ENCODE measurements at regions not wholly inside any gene's neighbourhood (a gene's known extent, or its start where the extent isn't known, plus 50 kb on each side); places are given as distances from the start of the nearest gene placed in this dataset.

- no peak for DNase-seq (ENCODE audit: low spot score)
- Histone ChIP-seq H3K27ac (ENCODE audit: low read depth) (no peak overlapping the region), H3K36me3 (ENCODE audit: insufficient read depth) (no peaks in the 10 kb centered on the region), H3K9me2 (ENCODE audit: insufficient read depth) (no peaks in the 10 kb centered on the region), H4K20me1 (replicated peaks; ENCODE audit: insufficient read depth) (no peaks in the 10 kb centered on the region), H3F3A (replicated peaks; ENCODE audit: low read depth) (no peaks in the 10 kb centered on the region), H3K4me2 (no peak overlapping the region), H2AFZ (no peak overlapping the region), H3K79me2 (replicated peaks; ENCODE audit: insufficient read depth) (no peaks in the 10 kb centered on the region), H3K4me1 (ENCODE audit: insufficient read depth) (peaks cover 32% of the 10 kb centered on the region), H3K27me3 (ENCODE audit: insufficient read depth) (no peaks in the 10 kb centered on the region), H3K4me3 (no peak overlapping the region)
- H3K9me3 Mint-ChIP-seq, result no peaks in the 10 kb centered on the region; the same call in 1 of the 3 replicates
- ATAC-seq, result no peak
- no peaks in the 10 kb centered on the region for H3K36me3 Mint-ChIP-seq (ENCODE audit: low read depth)
- no peak for TF ChIP-seq ZNF331 (CRISPR knock-in tag; IDR thresholded peaks at IDR 0.05; ENCODE audit: low read depth)
- no peak for TF ChIP-seq ETS1 (IDR thresholded peaks at IDR 0.05)
- TF ChIP-seq, protein P1, sequence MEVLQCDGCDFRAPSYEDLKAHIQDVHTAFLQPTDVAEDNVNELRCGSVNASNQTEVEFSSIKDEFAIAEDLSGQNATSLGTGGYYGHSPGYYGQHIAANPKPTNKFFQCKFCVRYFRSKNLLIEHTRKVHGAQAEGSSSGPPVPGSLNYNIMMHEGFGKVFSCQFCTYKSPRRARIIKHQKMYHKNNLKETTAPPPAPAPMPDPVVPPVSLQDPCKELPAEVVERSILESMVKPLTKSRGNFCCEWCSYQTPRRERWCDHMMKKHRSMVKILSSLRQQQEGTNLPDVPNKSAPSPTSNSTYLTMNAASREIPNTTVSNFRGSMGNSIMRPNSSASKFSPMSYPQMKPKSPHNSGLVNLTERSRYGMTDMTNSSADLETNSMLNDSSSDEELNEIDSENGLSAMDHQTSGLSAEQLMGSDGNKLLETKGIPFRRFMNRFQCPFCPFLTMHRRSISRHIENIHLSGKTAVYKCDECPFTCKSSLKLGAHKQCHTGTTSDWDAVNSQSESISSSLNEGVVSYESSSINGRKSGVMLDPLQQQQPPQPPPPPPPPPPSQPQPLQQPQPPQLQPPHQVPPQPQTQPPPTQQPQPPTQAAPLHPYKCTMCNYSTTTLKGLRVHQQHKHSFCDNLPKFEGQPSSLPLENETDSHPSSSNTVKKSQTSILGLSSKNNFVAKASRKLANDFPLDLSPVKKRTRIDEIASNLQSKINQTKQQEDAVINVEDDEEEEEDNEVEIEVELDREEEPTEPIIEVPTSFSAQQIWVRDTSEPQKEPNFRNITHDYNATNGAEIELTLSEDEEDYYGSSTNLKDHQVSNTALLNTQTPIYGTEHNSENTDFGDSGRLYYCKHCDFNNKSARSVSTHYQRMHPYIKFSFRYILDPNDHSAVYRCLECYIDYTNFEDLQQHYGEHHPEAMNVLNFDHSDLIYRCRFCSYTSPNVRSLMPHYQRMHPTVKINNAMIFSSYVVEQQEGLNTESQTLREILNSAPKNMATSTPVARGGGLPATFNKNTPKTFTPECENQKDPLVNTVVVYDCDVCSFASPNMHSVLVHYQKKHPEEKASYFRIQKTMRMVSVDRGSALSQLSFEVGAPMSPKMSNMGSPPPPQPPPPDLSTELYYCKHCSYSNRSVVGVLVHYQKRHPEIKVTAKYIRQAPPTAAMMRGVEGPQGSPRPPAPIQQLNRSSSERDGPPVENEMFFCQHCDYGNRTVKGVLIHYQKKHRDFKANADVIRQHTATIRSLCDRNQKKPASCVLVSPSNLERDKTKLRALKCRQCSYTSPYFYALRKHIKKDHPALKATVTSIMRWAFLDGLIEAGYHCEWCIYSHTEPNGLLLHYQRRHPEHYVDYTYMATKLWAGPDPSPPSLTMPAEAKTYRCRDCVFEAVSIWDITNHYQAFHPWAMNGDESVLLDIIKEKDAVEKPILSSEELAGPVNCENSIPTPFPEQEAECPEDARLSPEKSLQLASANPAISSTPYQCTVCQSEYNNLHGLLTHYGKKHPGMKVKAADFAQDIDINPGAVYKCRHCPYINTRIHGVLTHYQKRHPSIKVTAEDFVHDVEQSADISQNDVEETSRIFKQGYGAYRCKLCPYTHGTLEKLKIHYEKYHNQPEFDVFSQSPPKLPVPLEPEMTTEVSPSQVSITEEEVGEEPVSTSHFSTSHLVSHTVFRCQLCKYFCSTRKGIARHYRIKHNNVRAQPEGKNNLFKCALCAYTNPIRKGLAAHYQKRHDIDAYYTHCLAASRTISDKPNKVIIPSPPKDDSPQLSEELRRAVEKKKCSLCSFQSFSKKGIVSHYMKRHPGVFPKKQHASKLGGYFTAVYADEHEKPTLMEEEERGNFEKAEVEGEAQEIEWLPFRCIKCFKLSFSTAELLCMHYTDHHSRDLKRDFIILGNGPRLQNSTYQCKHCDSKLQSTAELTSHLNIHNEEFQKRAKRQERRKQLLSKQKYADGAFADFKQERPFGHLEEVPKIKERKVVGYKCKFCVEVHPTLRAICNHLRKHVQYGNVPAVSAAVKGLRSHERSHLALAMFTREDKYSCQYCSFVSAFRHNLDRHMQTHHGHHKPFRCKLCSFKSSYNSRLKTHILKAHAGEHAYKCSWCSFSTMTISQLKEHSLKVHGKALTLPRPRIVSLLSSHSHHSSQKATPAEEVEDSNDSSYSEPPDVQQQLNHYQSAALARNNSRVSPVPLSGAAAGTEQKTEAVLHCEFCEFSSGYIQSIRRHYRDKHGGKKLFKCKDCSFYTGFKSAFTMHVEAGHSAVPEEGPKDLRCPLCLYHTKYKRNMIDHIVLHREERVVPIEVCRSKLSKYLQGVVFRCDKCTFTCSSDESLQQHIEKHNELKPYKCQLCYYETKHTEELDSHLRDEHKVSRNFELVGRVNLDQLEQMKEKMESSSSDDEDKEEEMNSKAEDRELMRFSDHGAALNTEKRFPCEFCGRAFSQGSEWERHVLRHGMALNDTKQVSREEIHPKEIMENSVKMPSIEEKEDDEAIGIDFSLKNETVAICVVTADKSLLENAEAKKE (CRISPR knock-in tag; IDR thresholded peaks at IDR 0.05), result no peak
- no peak for TF ChIP-seq CTCF (conservative IDR thresholded peaks at IDR 0.05; ENCODE audit: low read depth in 2 of 2)
- TF ChIP-seq EZH2phosphoT487 (IDR thresholded peaks at IDR 0.05; ENCODE audit: unreplicated experiment), result no peak
- no peak for TF ChIP-seq JUNB (IDR thresholded peaks at IDR 0.05; ENCODE audit: unreplicated experiment)
- TF ChIP-seq STAT1 (IDR thresholded peaks at IDR 0.05; ENCODE audit: unreplicated experiment), result no peak
- TF ChIP-seq NANOG (IDR thresholded peaks at IDR 0.05; ENCODE audit: borderline replicate concordance), result no peak
- no peak for TF ChIP-seq EZH2 (IDR thresholded peaks at IDR 0.05; ENCODE audit: low read depth, unreplicated experiment)
- TF ChIP-seq, protein P2, sequence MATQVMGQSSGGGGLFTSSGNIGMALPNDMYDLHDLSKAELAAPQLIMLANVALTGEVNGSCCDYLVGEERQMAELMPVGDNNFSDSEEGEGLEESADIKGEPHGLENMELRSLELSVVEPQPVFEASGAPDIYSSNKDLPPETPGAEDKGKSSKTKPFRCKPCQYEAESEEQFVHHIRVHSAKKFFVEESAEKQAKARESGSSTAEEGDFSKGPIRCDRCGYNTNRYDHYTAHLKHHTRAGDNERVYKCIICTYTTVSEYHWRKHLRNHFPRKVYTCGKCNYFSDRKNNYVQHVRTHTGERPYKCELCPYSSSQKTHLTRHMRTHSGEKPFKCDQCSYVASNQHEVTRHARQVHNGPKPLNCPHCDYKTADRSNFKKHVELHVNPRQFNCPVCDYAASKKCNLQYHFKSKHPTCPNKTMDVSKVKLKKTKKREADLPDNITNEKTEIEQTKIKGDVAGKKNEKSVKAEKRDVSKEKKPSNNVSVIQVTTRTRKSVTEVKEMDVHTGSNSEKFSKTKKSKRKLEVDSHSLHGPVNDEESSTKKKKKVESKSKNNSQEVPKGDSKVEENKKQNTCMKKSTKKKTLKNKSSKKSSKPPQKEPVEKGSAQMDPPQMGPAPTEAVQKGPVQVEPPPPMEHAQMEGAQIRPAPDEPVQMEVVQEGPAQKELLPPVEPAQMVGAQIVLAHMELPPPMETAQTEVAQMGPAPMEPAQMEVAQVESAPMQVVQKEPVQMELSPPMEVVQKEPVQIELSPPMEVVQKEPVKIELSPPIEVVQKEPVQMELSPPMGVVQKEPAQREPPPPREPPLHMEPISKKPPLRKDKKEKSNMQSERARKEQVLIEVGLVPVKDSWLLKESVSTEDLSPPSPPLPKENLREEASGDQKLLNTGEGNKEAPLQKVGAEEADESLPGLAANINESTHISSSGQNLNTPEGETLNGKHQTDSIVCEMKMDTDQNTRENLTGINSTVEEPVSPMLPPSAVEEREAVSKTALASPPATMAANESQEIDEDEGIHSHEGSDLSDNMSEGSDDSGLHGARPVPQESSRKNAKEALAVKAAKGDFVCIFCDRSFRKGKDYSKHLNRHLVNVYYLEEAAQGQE (IDR thresholded peaks at IDR 0.05; ENCODE audit: unreplicated experiment), result no peak
- no peak for TF ChIP-seq ZNF114 (CRISPR knock-in tag; IDR thresholded peaks at IDR 0.05)
- TF ChIP-seq CREB1 (CRISPR knock-in tag; IDR thresholded peaks at IDR 0.05; ENCODE audit: low read depth), result no peak
- TF ChIP-seq POLR2AphosphoS5 (IDR thresholded peaks at IDR 0.05; ENCODE audit: low read depth), result no peak
- H3K4me3 Mint-ChIP-seq, result no peak overlapping the region
- H3K4me1 Mint-ChIP-seq, result peaks cover 32% of the 10 kb centered on the region
- no peaks in the 10 kb centered on the region for H3K27me3 Mint-ChIP-seq (ENCODE audit: insufficient read depth, low read depth, poor library complexity)
- H3K27ac Mint-ChIP-seq, result no peak overlapping the region
These were observed 155.4 kb upstream of the LAMA2 start for GRCh38 chr6:128727500-128727899.

Data from GM23338 (cell line).